ENCODE measurements at regions not wholly inside any gene's neighbourhood (a gene's known extent, or its start where the extent isn't known, plus 50 kb on each side); places are given as distances from the start of the nearest gene placed in this dataset.

DNA sequence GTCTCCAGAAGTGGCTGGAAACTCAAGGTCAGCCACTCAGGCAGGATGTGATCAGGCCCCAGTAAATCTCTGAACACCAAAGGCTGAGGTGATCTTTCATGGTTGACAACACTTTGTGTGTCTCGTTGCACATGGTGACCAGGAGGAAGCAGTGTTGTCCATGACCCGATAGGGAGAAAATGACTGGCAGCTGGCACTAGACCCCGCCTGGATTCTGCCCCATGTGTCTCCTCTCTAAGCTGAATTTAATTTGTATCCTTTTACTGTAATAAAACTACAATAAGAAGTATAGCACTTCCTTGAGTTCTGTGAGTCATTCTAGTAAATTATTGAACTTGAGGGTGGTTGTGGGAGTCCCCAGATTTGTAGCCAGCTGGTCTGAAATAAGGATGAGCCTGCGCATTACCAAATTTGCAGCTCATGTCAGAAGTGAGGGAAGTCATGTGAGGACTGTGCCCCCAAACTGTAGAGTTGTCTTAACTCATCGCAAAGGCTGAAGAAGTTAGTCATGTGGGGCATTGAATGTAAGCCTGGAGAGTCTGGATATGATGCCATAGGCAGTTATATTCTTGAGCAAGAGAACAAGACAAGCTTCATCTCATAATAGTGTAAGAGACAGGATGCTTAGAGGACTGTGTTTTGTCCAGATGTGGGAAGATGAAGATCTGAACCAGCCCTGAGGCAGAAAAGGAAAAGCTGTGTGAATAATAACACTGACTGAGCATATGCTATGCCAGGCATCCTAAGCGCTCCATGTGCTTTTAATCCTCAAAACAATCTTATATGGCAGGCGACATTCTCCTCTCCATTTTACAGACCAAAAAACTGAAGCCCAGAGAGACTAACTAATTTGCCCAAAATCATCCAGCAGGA is 55.9 kb downstream of the TMEM215 start:
- TF ChIP-seq, protein P1, sequence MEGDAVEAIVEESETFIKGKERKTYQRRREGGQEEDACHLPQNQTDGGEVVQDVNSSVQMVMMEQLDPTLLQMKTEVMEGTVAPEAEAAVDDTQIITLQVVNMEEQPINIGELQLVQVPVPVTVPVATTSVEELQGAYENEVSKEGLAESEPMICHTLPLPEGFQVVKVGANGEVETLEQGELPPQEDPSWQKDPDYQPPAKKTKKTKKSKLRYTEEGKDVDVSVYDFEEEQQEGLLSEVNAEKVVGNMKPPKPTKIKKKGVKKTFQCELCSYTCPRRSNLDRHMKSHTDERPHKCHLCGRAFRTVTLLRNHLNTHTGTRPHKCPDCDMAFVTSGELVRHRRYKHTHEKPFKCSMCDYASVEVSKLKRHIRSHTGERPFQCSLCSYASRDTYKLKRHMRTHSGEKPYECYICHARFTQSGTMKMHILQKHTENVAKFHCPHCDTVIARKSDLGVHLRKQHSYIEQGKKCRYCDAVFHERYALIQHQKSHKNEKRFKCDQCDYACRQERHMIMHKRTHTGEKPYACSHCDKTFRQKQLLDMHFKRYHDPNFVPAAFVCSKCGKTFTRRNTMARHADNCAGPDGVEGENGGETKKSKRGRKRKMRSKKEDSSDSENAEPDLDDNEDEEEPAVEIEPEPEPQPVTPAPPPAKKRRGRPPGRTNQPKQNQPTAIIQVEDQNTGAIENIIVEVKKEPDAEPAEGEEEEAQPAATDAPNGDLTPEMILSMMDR (IDR thresholded peaks at IDR 0.05), result no peak
- TF ChIP-seq, protein P2, sequence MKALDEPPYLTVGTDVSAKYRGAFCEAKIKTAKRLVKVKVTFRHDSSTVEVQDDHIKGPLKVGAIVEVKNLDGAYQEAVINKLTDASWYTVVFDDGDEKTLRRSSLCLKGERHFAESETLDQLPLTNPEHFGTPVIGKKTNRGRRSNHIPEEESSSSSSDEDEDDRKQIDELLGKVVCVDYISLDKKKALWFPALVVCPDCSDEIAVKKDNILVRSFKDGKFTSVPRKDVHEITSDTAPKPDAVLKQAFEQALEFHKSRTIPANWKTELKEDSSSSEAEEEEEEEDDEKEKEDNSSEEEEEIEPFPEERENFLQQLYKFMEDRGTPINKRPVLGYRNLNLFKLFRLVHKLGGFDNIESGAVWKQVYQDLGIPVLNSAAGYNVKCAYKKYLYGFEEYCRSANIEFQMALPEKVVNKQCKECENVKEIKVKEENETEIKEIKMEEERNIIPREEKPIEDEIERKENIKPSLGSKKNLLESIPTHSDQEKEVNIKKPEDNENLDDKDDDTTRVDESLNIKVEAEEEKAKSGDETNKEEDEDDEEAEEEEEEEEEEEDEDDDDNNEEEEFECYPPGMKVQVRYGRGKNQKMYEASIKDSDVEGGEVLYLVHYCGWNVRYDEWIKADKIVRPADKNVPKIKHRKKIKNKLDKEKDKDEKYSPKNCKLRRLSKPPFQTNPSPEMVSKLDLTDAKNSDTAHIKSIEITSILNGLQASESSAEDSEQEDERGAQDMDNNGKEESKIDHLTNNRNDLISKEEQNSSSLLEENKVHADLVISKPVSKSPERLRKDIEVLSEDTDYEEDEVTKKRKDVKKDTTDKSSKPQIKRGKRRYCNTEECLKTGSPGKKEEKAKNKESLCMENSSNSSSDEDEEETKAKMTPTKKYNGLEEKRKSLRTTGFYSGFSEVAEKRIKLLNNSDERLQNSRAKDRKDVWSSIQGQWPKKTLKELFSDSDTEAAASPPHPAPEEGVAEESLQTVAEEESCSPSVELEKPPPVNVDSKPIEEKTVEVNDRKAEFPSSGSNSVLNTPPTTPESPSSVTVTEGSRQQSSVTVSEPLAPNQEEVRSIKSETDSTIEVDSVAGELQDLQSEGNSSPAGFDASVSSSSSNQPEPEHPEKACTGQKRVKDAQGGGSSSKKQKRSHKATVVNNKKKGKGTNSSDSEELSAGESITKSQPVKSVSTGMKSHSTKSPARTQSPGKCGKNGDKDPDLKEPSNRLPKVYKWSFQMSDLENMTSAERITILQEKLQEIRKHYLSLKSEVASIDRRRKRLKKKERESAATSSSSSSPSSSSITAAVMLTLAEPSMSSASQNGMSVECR (CRISPR knock-in tag; IDR thresholded peaks at IDR 0.05; ENCODE audit: borderline replicate concordance), result no peak
- no peak for TF ChIP-seq NR2C2 (CRISPR knock-in tag; IDR thresholded peaks at IDR 0.05)
- no peak for TF ChIP-seq ZNF671 (CRISPR knock-in tag; IDR thresholded peaks at IDR 0.05)
- TF ChIP-seq, protein P3, sequence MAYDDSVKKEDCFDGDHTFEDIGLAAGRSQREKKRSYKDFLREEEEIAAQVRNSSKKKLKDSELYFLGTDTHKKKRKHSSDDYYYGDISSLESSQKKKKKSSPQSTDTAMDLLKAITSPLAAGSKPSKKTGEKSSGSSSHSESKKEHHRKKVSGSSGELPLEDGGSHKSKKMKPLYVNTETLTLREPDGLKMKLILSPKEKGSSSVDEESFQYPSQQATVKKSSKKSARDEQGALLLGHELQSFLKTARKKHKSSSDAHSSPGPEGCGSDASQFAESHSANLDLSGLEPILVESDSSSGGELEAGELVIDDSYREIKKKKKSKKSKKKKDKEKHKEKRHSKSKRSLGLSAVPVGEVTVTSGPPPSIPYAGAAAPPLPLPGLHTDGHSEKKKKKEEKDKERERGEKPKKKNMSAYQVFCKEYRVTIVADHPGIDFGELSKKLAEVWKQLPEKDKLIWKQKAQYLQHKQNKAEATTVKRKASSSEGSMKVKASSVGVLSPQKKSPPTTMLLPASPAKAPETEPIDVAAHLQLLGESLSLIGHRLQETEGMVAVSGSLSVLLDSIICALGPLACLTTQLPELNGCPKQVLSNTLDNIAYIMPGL (CRISPR knock-in tag; IDR thresholded peaks at IDR 0.05), result no peak
- TF ChIP-seq CREB1 (CRISPR knock-in tag; IDR thresholded peaks at IDR 0.05), result no peak

Data from WTC11 (cell line).